ENCODE measurements at regions not wholly inside any gene's neighbourhood (a gene's known extent, or its start where the extent isn't known, plus 50 kb on each side); places are given as distances from the start of the nearest gene placed in this dataset.

DNA sequence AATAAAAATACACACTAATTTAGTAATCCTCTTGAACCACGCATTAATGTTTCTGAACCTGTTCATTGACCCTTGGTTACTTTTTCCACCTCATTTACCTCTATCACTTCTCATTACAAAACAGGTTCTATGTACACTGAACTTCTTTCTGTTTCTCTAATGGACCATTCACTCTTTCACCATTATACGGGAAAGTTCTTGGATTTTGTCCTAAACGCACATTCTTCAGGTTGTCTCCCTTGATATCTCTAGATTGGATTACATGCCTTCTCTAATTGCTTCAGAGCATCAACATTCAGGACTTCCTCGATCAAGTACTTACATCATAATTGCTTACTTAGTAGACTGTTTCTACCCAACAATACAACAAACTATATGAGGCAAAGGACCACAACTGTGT lies 359.4 kb upstream of the FSTL5 start:
- TF ChIP-seq, protein P1, sequence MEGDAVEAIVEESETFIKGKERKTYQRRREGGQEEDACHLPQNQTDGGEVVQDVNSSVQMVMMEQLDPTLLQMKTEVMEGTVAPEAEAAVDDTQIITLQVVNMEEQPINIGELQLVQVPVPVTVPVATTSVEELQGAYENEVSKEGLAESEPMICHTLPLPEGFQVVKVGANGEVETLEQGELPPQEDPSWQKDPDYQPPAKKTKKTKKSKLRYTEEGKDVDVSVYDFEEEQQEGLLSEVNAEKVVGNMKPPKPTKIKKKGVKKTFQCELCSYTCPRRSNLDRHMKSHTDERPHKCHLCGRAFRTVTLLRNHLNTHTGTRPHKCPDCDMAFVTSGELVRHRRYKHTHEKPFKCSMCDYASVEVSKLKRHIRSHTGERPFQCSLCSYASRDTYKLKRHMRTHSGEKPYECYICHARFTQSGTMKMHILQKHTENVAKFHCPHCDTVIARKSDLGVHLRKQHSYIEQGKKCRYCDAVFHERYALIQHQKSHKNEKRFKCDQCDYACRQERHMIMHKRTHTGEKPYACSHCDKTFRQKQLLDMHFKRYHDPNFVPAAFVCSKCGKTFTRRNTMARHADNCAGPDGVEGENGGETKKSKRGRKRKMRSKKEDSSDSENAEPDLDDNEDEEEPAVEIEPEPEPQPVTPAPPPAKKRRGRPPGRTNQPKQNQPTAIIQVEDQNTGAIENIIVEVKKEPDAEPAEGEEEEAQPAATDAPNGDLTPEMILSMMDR (IDR thresholded peaks at IDR 0.05; ENCODE audit: insufficient read depth, low read length, poor library complexity, severe bottlenecking) = no peak
- TF ChIP-seq EZH2phosphoT487 (conservative IDR thresholded peaks at IDR 0.05; ENCODE audit: low read length) = no peak

Measured in SU-DHL-6 (cell line).